Immature natural killer cell (primary cell): ENCODE measurements at regions not wholly inside any gene's neighbourhood (a gene's known extent, or its start where the extent isn't known, plus 50 kb on each side); places are given as distances from the start of the nearest gene placed in this dataset.
"Not testable (repeated sequence)": the region's sequence is repeated elsewhere in the genome, so short reads cannot be mapped to it uniquely, and the experiment has no call there.

Source experiments
- DNase-seq, 3 donors: peaks; one replicate each; pipeline ENCODE4 v3.0.0; 2022; ENCODE audit warnings: mixed read lengths in 1 of 3
- H3K27ac Mint-ChIP-seq, 6 donors: one replicate each; pipeline ENCODE4 v1.8.0; 2020; ENCODE audit warnings: mixed read lengths in 6 of 6, mild to moderate bottlenecking in 5 of 6, inconsistent platforms in 4 of 6, moderate library complexity in 3 of 6
- H3K27me3 Mint-ChIP-seq, 3 donors: one replicate each; pipeline ENCODE4 v1.8.0; 2020 to 2021; ENCODE audit warnings: low read depth in 3 of 3, mild to moderate bottlenecking in 3 of 3, mixed read lengths in 3 of 3, moderate library complexity in 3 of 3, inconsistent platforms in 1 of 3
- H3K36me3 Mint-ChIP-seq, 3 donors: one replicate each; pipeline ENCODE4 v1.8.0; 2020; ENCODE audit warnings: mixed read lengths in 3 of 3, inconsistent platforms in 2 of 3, mild to moderate bottlenecking in 2 of 3
- H3K4me1 Mint-ChIP-seq, 2 donors: one replicate each; pipeline ENCODE4 v1.8.0; 2020; ENCODE audit warnings: inconsistent platforms in 2 of 2, mild to moderate bottlenecking in 2 of 2, mixed read lengths in 2 of 2, moderate library complexity in 1 of 2
- H3K4me3 Mint-ChIP-seq, 5 donors: one replicate each; pipeline ENCODE4 v1.8.0; 2020; ENCODE audit warnings: mild to moderate bottlenecking in 5 of 5, mixed read lengths in 5 of 5, inconsistent platforms in 3 of 5, moderate library complexity in 3 of 5
- H3K9me3 Mint-ChIP-seq, 6 donors: one replicate each; pipeline ENCODE4 v1.8.0; 2020; ENCODE audit warnings: mild to moderate bottlenecking in 6 of 6, mixed read lengths in 6 of 6, inconsistent platforms in 4 of 6, moderate library complexity in 3 of 6

- Mint-ChIP-seq H3K4me1 (no peaks in the 10 kb centered on the region), H3K9me3 (peaks cover 0 to 4% (median 0%) of the 10 kb centered on the region in 6 donors), H3K27ac (no peak overlapping the region), H3K36me3 (no peaks in the 10 kb centered on the region), H3K4me3 (no peak overlapping the region), H3K27me3 (no peaks in the 10 kb centered on the region)
- DNase-seq, result no peak
Measured at GRCh38 chr16:26454102-26454501, 612.6 kb upstream of the C16orf82 start.

DNA sequence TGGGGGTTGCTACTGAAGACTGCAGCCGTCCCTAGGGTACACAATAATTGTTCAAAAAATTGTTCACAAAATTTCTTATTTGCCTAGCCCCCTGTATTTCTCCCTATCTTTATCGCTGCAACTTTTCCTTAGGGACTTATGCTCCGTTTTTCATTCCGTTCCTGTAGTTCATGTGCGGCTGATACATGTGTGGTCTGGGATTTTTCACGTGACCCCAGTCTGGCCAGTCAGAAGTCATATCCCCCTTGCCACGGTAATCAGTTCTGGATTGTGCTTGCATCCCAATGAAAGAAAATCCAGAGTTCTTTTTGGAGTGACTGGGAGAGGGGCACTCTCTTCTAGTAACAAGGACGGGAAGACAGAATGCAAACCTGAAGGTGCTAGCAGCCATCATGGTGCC, 610.7 kb upstream of the C16orf82 start:
- H3K27ac Mint-ChIP-seq, result no peak overlapping the region
- no peaks in the 10 kb centered on the region for H3K36me3 Mint-ChIP-seq
- H3K9me3 Mint-ChIP-seq, result peaks cover 0 to 2% (median 0%) of the 10 kb centered on the region in 6 donors
- H3K27me3 Mint-ChIP-seq, result peaks cover 0 to 5% (median 0%) of the 10 kb centered on the region in 3 donors
- no peak for DNase-seq
- H3K4me3 Mint-ChIP-seq, result no peak overlapping the region
- no peaks in the 10 kb centered on the region for H3K4me1 Mint-ChIP-seq

GRCh38 chr16:26457095-26457494, 609.6 kb upstream of the C16orf82 start:
- Mint-ChIP-seq H3K27me3 (peaks cover 0 to 8% (median 0%) of the 10 kb centered on the region in 3 donors), H3K36me3 (no peaks in the 10 kb centered on the region), H3K9me3 (no peaks in the 10 kb centered on the region), H3K27ac (no peak overlapping the region), H3K4me3 (no peak overlapping the region), H3K4me1 (no peaks in the 10 kb centered on the region)
- DNase-seq, result no peak

DNA sequence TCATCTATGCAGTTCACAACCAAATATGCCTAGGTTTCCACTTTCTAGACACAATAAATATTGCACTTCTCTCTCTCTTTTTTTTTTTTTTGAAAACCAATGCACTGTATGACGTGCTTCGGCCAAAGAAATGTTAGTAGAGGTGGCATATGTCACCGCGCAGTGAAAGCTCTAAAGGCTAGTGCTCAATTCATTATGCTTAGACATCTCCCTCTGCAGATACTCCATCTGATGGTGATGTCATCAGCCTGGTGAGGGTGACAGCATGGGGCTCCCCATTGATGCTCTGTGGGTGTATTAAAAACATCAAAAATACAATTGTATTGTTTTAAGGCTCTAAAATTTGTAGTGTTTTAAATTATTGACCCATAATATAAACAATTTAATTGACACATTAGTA, 608.8 kb upstream of the C16orf82 start:
- no peak overlapping the region for H3K27ac Mint-ChIP-seq
- no peaks in the 10 kb centered on the region for H3K36me3 Mint-ChIP-seq
- H3K27me3 Mint-ChIP-seq, result peaks cover 0 to 8% (median 0%) of the 10 kb centered on the region in 3 donors
- DNase-seq, result no peak
- no peak overlapping the region for H3K4me3 Mint-ChIP-seq
- no peaks in the 10 kb centered on the region for H3K9me3 Mint-ChIP-seq
- H3K4me1 Mint-ChIP-seq, result no peaks in the 10 kb centered on the region

DNA sequence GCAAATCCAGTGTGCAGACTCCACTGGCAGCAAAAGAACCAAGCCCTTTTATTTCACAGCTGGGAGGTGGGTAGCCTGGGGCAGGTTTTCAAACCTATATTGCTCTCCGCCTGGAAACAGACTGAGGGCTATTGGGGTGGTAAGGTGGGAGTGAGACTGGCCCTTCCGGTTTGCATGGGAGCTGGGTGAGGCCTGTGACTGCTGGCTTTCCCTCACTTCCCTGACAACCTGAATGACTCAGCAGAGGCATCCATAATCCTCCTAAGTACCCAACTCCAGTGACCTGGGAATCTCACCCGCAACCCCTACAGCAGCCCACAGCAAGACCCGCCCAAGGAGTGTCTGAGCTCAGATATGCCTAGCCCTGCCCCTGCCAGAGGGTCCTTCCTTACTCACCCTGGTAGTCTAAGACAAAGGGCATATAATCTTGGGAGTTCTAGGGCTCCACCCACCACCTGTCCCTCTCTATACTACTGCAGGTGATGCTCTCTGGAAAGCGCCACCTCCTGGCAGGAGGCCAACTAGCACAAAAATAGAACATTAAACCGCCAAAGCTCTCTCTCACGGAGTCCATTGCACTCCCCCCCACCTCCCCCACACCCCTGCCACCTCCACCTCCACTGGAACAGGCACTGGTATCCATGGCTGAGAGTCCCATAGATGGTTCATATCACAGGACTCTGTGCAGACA, 602.0 kb upstream of the C16orf82 start:
- Mint-ChIP-seq H3K27me3 (peaks cover 0 to 22% (median 0%) of the 10 kb centered on the region in 3 donors), H3K36me3 (no peaks in the 10 kb centered on the region), H3K9me3 (peaks cover 0 to 5% (median 0%) of the 10 kb centered on the region in 6 donors), H3K4me3 (no peak overlapping the region), H3K4me1 (no peaks in the 10 kb centered on the region), H3K27ac (no peak overlapping the region)
- DNase-seq, result no peak

DNA sequence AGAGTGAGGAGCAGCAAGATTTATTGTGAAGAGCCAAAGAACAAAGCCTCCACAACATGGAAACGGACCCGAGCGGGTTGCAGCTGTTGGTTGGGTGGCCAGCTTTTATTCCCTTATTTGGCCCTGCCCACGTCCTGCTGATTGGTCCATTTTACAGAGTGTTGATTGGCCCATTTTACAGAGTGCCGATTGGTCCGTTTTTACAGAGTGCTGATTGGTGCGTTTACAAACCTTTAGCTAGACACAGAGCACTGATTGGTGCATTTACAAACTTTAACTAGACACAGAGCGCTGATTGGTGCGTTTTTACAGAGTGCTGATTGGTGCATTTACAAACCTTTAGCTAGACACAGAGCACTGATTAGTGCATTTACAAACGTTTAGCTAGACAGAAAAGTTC, 592.3 kb upstream of the C16orf82 start:
- DNase-seq, H3K4me1 Mint-ChIP-seq, H3K27ac Mint-ChIP-seq, H3K4me3 Mint-ChIP-seq: not testable (repeated sequence)
- Mint-ChIP-seq H3K36me3 (peaks cover 0 to 10% (median 0%) of the 10 kb centered on the region in 3 donors), H3K27me3 (peaks cover 0 to 17% (median 3%) of the 10 kb centered on the region in 3 donors), H3K9me3 (peaks cover 0 to 22% (median 10%) of the 10 kb centered on the region in 6 donors)

GRCh38 chr16:26475596-26475995, 591.1 kb upstream of the C16orf82 start:
- peaks cover 0 to 10% (median 0%) of the 10 kb centered on the region in 3 donors for H3K36me3 Mint-ChIP-seq
- H3K27ac Mint-ChIP-seq, result no peak overlapping the region
- H3K27me3 Mint-ChIP-seq, result peaks cover 0 to 17% (median 3%) of the 10 kb centered on the region in 3 donors
- no peak overlapping the region for H3K4me3 Mint-ChIP-seq
- H3K4me1 Mint-ChIP-seq, result no peaks in the 10 kb centered on the region
- H3K9me3 Mint-ChIP-seq, result peaks cover 0 to 23% (median 10%) of the 10 kb centered on the region in 6 donors
- no peak for DNase-seq

DNA sequence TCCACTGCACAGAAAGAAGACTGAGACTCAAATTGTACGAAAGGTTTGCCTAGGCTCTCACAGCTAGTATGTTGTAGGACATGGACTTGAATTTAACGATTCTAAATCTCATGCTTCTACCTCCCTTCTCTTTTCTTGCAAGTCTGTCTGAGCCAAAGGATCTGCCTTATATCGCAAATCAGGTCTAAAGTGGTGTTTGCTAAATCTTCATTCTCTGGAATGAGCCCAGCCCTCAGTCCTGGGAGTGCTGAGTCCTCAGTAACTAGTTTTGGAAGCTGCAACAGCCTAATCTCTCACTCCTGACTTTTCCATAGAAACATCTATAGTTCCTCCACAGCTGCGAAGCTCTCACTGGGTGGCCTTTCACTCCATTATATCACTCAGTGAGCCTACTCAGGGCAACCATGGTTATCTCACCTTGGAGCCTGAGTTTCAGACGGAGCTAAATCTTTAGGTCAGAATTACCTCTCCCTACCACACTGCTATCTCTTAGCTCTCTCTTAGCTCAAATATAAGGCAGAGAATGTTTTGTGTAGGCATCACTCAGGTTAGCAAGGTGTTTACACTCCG, 575.5 kb upstream of the C16orf82 start:
- no peak for DNase-seq
- no peaks in the 10 kb centered on the region for H3K36me3 Mint-ChIP-seq
- peaks cover 0 to 16% (median 1%) of the 10 kb centered on the region in 3 donors for H3K27me3 Mint-ChIP-seq
- H3K4me3 Mint-ChIP-seq, result no peak overlapping the region
- H3K27ac Mint-ChIP-seq, result no peak overlapping the region
- no peaks in the 10 kb centered on the region for H3K9me3 Mint-ChIP-seq
- no peaks in the 10 kb centered on the region for H3K4me1 Mint-ChIP-seq

GRCh38 chr16:26491962-26492361, 574.8 kb upstream of the C16orf82 start:
- no peak for DNase-seq
- no peak overlapping the region for H3K4me3 Mint-ChIP-seq
- H3K27ac Mint-ChIP-seq, result no peak overlapping the region
- H3K36me3 Mint-ChIP-seq, result no peaks in the 10 kb centered on the region
- H3K9me3 Mint-ChIP-seq, result no peaks in the 10 kb centered on the region
- H3K4me1 Mint-ChIP-seq, result no peaks in the 10 kb centered on the region
- H3K27me3 Mint-ChIP-seq, result peaks cover 0 to 16% (median 1%) of the 10 kb centered on the region in 3 donors

- no peak overlapping the region for H3K27ac Mint-ChIP-seq
- no peaks in the 10 kb centered on the region for H3K9me3 Mint-ChIP-seq
- H3K36me3 Mint-ChIP-seq, result no peaks in the 10 kb centered on the region
- H3K4me1 Mint-ChIP-seq, result no peaks in the 10 kb centered on the region
- H3K27me3 Mint-ChIP-seq, result peaks cover 0 to 14% (median 4%) of the 10 kb centered on the region in 3 donors
- no peak for DNase-seq
- H3K4me3 Mint-ChIP-seq, result no peak overlapping the region
Measured at GRCh38 chr16:26493751-26494150, 573.0 kb upstream of the C16orf82 start.

DNA sequence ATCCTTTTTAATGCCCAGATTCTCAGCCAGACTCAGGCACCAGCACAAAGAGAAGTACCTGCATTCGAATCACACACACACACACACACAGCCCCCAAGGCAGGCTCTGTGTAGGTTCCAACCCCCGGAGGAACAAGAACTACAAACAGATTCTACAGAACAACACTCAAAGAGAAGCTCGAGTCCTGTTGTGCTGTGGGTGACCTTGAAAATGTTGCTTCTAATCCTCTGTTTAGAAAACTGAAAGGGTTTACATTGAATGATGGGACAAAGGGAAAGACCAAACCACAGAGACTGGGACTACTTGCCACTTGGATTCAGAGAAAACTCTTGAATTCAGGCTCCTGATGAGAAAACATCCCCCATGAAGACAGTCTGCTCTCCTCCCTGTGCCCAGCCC, 568.8 kb upstream of the C16orf82 start:
- Mint-ChIP-seq H3K4me3 (no peak overlapping the region), H3K27me3 (peaks cover 4 to 6% (median 5%) of the 10 kb centered on the region in 3 donors), H3K9me3 (no peaks in the 10 kb centered on the region), H3K36me3 (no peaks in the 10 kb centered on the region), H3K4me1 (no peaks in the 10 kb centered on the region), H3K27ac (no peak overlapping the region)
- DNase-seq, result no peak

DNA sequence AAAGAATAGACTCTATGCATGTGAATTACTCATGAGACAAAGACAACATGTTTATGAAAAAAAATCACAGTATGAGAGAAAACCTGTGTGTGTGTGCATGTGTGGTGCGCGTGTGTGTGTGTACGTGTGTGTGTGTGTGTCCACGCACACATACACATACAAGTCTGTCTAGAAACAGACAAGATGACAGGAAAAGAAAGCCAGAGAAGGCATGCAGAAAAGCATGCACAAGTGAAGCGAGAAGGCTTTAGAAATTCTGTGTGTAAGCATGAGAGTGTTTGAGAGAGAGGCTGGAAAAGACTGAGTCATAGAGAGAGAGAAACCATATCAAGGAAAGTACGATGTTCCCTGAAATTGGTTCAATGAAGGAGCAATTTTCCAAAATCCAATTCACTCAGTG, 566.4 kb upstream of the C16orf82 start:
- H3K9me3 Mint-ChIP-seq, result no peaks in the 10 kb centered on the region
- H3K4me3 Mint-ChIP-seq, result no peak overlapping the region
- H3K27ac Mint-ChIP-seq, result no peak overlapping the region
- H3K4me1 Mint-ChIP-seq, result no peaks in the 10 kb centered on the region
- H3K36me3 Mint-ChIP-seq, result no peaks in the 10 kb centered on the region
- H3K27me3 Mint-ChIP-seq, result peaks cover 2 to 6% (median 2%) of the 10 kb centered on the region in 3 donors
- DNase-seq, result no peak

- H3K4me1 Mint-ChIP-seq, result no peaks in the 10 kb centered on the region
- H3K4me3 Mint-ChIP-seq, result no peak overlapping the region
Measured at GRCh38 chr16:26505496-26505895, 561.2 kb upstream of the C16orf82 start.

GRCh38 chr16:26508946-26509345, 557.8 kb upstream of the C16orf82 start:
- not testable (repeated sequence) for H3K4me1 Mint-ChIP-seq, H3K4me3 Mint-ChIP-seq, H3K9me3 Mint-ChIP-seq, DNase-seq, H3K27ac Mint-ChIP-seq, H3K27me3 Mint-ChIP-seq, H3K36me3 Mint-ChIP-seq

More at GRCh38 chr16:26505496-26505895, 561.2 kb upstream of the C16orf82 start:
- Mint-ChIP-seq H3K27me3 (peaks cover 0 to 4% (median 2%) of the 10 kb centered on the region in 3 donors), H3K9me3 (no peaks in the 10 kb centered on the region), H3K36me3 (no peaks in the 10 kb centered on the region), H3K27ac (no peak overlapping the region)
- no peak for DNase-seq

- Mint-ChIP-seq H3K4me3 (no peak overlapping the region), H3K36me3 (no peaks in the 10 kb centered on the region), H3K27me3 (peaks cover 2 to 10% (median 4%) of the 10 kb centered on the region in 3 donors), H3K27ac (no peak overlapping the region), H3K9me3 (no peaks in the 10 kb centered on the region), H3K4me1 (no peaks in the 10 kb centered on the region)
- DNase-seq, result no peak
Measured at GRCh38 chr16:26510924-26511323, 555.8 kb upstream of the C16orf82 start.
